HepG2 (cell line): ENCODE measurements at regions not wholly inside any gene's neighbourhood (a gene's known extent, or its start where the extent isn't known, plus 50 kb on each side); places are given as distances from the start of the nearest gene placed in this dataset.
A peak's percentile ranks its signal among the peaks of the same experiment; 100 is the strongest.

Source experiments
- ATAC-seq: fragments of 200-7000 bp; cut with Tn5 transposase; 3 replicates; pipeline ENCODE4 v1.9.1; 2020; ENCODE audit warnings: mild to moderate bottlenecking, moderate library complexity
- BruUV-seq: library from RNA; stranded (reverse); fragments of 400-500 nt; replicated peaks from 2 replicates; lab custom pipeline; 2021; lab: Mats Ljungman, UMichigan
- CTCF ChIA-PET: fragments of 300-600 bp; formaldehyde crosslinking; extraction: SDS; loops from one replicate; lab custom pipeline; 2021; ENCODE audit warnings: low total read pairs, inconsistent platforms, low intra/inter-chr PET ratio; lab: Yijun Ruan, JAX
- POLR2A ChIA-PET: fragments of 350-600 bp; sonication (Branson Sonifier 250); formaldehyde crosslinking; loops from one replicate; lab custom pipeline; 2020; ENCODE audit warnings: antibody characterized with exemption, inconsistent platforms; lab: Yijun Ruan, JAX
- DNase-seq: peaks from one replicate; pipeline ENCODE4 v3.0.0-alpha.2; 2015; ENCODE audit warnings: low spot score
- FAIRE-seq: peaks from 3 replicates; lab custom pipeline; 2011; peaks lifted over from hg19 to GRCh38; lab: Jason Lieb, UNC
- H2AFZ ChIP-seq: one replicate; pipeline ENCODE4 v1.6.1; 2011; ENCODE audit warnings: low read length, inconsistent platforms
- H3K27ac ChIP-seq: fragments of 300-600 bp; 3 replicates; pipeline ENCODE4 v1.8.0; 2011; ENCODE audit warnings: mixed run types, mild to moderate bottlenecking, mixed read lengths, low read length, inconsistent platforms; ENCODE audit not compliant: insufficient read depth; ENCODE audit errors: extremely low read length
- H3K27me3 ChIP-seq, 2 experiments: fragments of 200-600 bp in 1 of 2; 2 replicates in 1 of 2; 3 replicates in 1 of 2; pipeline versions ENCODE4 v1.6.0 to v1.8.0; 2011; ENCODE audit warnings: low read length in 2 of 2, mild to moderate bottlenecking in 2 of 2, moderate library complexity in 2 of 2, inconsistent platforms in 1 of 2; ENCODE audit not compliant: insufficient read depth in 2 of 2, control insufficient read depth in 1 of 2
- H3K36me3 ChIP-seq, 2 experiments: fragments of 200-600 bp in 1 of 2; replicated peaks in 1 of 2; 2 replicates in 1 of 2; 3 replicates in 1 of 2; pipeline versions ENCODE4 v1.5.1 to v1.8.0; 2011; ENCODE audit warnings: low read length in 2 of 2, inconsistent platforms in 1 of 2; ENCODE audit not compliant: insufficient read depth in 2 of 2, control insufficient read depth in 1 of 2
- H3K4me1 ChIP-seq: 2 replicates; pipeline ENCODE4 v1.5.1; 2012; ENCODE audit warnings: low read length, inconsistent platforms; ENCODE audit not compliant: insufficient read depth
- H3K4me2 ChIP-seq: 2 replicates; pipeline ENCODE4 v1.6.0; 2011; ENCODE audit warnings: low read depth, low read length, inconsistent platforms
- H3K4me3 ChIP-seq, 3 experiments: fragments of 200-600 bp in 1 of 3; sonication (generic), shearing (Covaris generic) in 1 of 3; replicated peaks in 1 of 3; 2 replicates each; pipeline ENCODE4 v1.5.1; 2011 to 2016; ENCODE audit warnings: low read length in 3 of 3, inconsistent platforms in 2 of 3, low read depth in 2 of 3, mild to moderate bottlenecking in 2 of 3, control low read depth in 1 of 3, mixed read lengths in 1 of 3; ENCODE audit not compliant: insufficient read depth in 1 of 3
- H3K79me2 ChIP-seq: one replicate; pipeline ENCODE4 v1.6.1; 2011; ENCODE audit warnings: low read length, inconsistent platforms; ENCODE audit not compliant: insufficient read depth
- H3K9ac ChIP-seq: 2 replicates; pipeline ENCODE4 v1.6.0; 2011; ENCODE audit warnings: mild to moderate bottlenecking, low read depth, low read length, inconsistent platforms; ENCODE audit not compliant: insufficient read depth
- H3K9me3 ChIP-seq: 2 replicates; pipeline ENCODE4 v1.5.1; 2012; ENCODE audit warnings: mild to moderate bottlenecking, low read length
- H4K20me1 ChIP-seq: 2 replicates; pipeline ENCODE4 v1.6.0; 2011; ENCODE audit warnings: inconsistent platforms, mild to moderate bottlenecking, low read length, moderate library complexity; ENCODE audit not compliant: insufficient read depth
- CREM ChIP-seq, 2 experiments: sonication (generic) in 1 of 2; formaldehyde crosslinking in 1 of 2; IDR thresholded peaks; 2 replicates each; pipeline versions ENCODE4 v1.4.0 to v1.6.1; 2016 to 2020; ENCODE audit warnings: antibody characterized with exemption in 1 of 2, mild to moderate bottlenecking in 1 of 2, missing genetic modification reagents in 1 of 2
- MAFF ChIP-seq: IDR thresholded peaks from 2 replicates; pipeline ENCODE4 v1.6.1; 2011; ENCODE audit warnings: low read depth, low read length, improper control_type of control experiment
- NFYC ChIP-seq: IDR thresholded peaks from 2 replicates; pipeline ENCODE4 v1.6.1; 2016; ENCODE audit warnings: missing genetic modification reagents, missing compliant biosample characterization
- NONO ChIP-seq, 2 experiments: fragments of 450-650 bp in 1 of 2; sonication (generic) in 1 of 2; formaldehyde crosslinking in 1 of 2; IDR thresholded peaks in 1 of 2; conservative IDR thresholded peaks in 1 of 2; 2 replicates each; pipeline versions ENCODE4 v1.6.1 to v1.8.0; 2017 to 2022; ENCODE audit warnings: mild to moderate bottlenecking in 1 of 2, missing genetic modification reagents in 1 of 2, moderate library complexity in 1 of 2
- SNRNP70 ChIP-seq: fragments of 200-400 bp; formaldehyde crosslinking; IDR thresholded peaks from 2 replicates; pipeline ENCODE4 v1.6.1; 2017; ENCODE audit warnings: mild to moderate bottlenecking, low read depth, low read length, moderate library complexity
- TBP ChIP-seq: sonication (generic); formaldehyde crosslinking; IDR thresholded peaks from 2 replicates; pipeline ENCODE4 v1.5.0; 2020; ENCODE audit warnings: missing genetic modification reagents
- ZFP37 ChIP-seq: sonication (generic); formaldehyde crosslinking; IDR thresholded peaks from 2 replicates; pipeline ENCODE4 v1.4.0; 2020; ENCODE audit warnings: missing genetic modification reagents, borderline replicate concordance
- ZNF225 ChIP-seq: sonication (generic); formaldehyde crosslinking; IDR thresholded peaks from 2 replicates; pipeline ENCODE4 v1.4.0; 2020; ENCODE audit warnings: mild to moderate bottlenecking, missing genetic modification reagents
- ZNF296 ChIP-seq: sonication (generic); formaldehyde crosslinking; conservative IDR thresholded peaks from 2 replicates; pipeline ENCODE4 v1.5.0; 2020; ENCODE audit warnings: mild to moderate bottlenecking, missing genetic modification reagents
- ZNF562 ChIP-seq: sonication (generic); formaldehyde crosslinking; IDR thresholded peaks from 2 replicates; pipeline ENCODE4 v1.8.0; 2022; ENCODE audit warnings: missing genetic modification reagents, borderline replicate concordance
- WGBS: methylation state at CpG from one replicate; pipeline ENCODE4 v1.1.6; 2017; ENCODE audit warnings: low lambda C conversion rate; 5-methylcytosine and 5-hydroxymethylcytosine counted together
- in situ Hi-C: cut with HindIII; loops from 2 replicates; pipeline ENCODE4 v1.10.0; 2017; ENCODE audit warnings: low pct_unique_long_range_greater_than_20kb; ENCODE audit not compliant: extremely low pct_ligation_motif_present
- intact Hi-C: fragments of 100-400 bp; cut with micrococcal nuclease; formaldehyde crosslinking; loops from one replicate; pipeline ENCODE4 v1.10.0; 2022; ENCODE audit not compliant: unreplicated experiment
- TF ChIP-seq, protein P1 (sequence below): sonication (generic); formaldehyde crosslinking; IDR thresholded peaks from 2 replicates; pipeline ENCODE4 v1.4.0; 2020; ENCODE audit warnings: missing genetic modification reagents
- TF ChIP-seq, protein P2 (sequence below): sonication (generic); formaldehyde crosslinking; IDR thresholded peaks from 2 replicates; pipeline ENCODE4 v1.8.0; 2022; ENCODE audit warnings: low read depth, missing genetic modification reagents
- TF ChIP-seq, protein P3 (sequence below): sonication (generic); formaldehyde crosslinking; IDR thresholded peaks from 2 replicates; pipeline ENCODE4 v1.5.0; 2020; ENCODE audit warnings: mild to moderate bottlenecking, missing genetic modification reagents, borderline replicate concordance

GRCh38 chr17:72244956-72245355 lies 124.1 kb downstream of the SOX9 start (continued):
- TF ChIP-seq NFYC (CRISPR knock-in tag) (no peak), ZNF296 (no peak)

DNA sequence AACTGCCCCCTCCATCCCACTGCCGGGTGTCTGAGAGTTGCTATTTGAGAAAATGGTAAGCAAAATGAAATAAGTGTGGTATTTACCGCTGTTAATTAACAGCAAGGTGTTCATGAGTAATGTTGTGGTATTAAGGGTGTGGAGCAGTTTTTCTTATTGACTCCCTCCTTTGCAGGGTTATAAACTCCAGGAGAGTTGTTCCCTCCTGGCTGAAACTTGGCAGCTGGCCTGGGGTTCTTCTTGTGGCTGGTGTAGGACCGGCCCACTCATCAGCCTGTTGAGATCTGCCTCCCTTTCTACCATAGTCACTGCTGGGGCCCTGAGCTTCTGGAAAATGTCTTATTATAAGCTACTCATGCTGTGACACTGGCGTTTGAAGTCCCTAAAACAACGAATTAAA lies 128.6 kb downstream of the SOX9 start:
- no peak for ATAC-seq
- FAIRE-seq: no peak
- no peaks in the 10 kb centered on the region for H4K20me1 ChIP-seq
- WGBS: 55% methylated on average over 5 of the region's 5 CpGs
- H3K27ac ChIP-seq: no peak overlapping the region
- in situ Hi-C loops: no loop called here
- H3K36me3 ChIP-seq: no peaks in the 10 kb centered on the region
- no peaks in the 10 kb centered on the region for H3K9me3 ChIP-seq
- H3K27me3 ChIP-seq: peaks cover 2 to 24% of the 10 kb centered on the region in 2 experiments; a peak in 2 of 5 replicates
- no peak overlapping the region for H3K4me2 ChIP-seq
- BruUV-seq: no TSS peak
- H3K79me2 ChIP-seq: no peaks in the 10 kb centered on the region
- no peak overlapping the region for H3K9ac ChIP-seq
- no peak for TF ChIP-seq SNRNP70
- no peak for TF ChIP-seq NONO (IDR thresholded peaks at IDR 0.05)
- TF ChIP-seq NONO (CRISPR knock-in tag; conservative IDR thresholded peaks at IDR 0.05): no peak
- TF ChIP-seq, protein P1, sequence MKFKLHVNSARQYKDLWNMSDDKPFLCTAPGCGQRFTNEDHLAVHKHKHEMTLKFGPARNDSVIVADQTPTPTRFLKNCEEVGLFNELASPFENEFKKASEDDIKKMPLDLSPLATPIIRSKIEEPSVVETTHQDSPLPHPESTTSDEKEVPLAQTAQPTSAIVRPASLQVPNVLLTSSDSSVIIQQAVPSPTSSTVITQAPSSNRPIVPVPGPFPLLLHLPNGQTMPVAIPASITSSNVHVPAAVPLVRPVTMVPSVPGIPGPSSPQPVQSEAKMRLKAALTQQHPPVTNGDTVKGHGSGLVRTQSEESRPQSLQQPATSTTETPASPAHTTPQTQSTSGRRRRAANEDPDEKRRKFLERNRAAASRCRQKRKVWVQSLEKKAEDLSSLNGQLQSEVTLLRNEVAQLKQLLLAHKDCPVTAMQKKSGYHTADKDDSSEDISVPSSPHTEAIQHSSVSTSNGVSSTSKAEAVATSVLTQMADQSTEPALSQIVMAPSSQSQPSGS (CRISPR knock-in tag): no peak
- TF ChIP-seq ZNF225: no peak
- TF ChIP-seq, all 625 proteins: peak for 0
- H3K4me3 ChIP-seq: no peak overlapping the region
- H2AFZ ChIP-seq: no peak overlapping the region
- ChIA-PET POLR2A (no interaction called here), CTCF (no interaction called here)
- no peaks in the 10 kb centered on the region for H3K4me1 ChIP-seq
- no peak for DNase-seq
- intact Hi-C loops: no loop called here

- ChIA-PET CTCF (no interaction called here), POLR2A (no interaction called here)
- ATAC-seq (no peak), DNase-seq (no peak), FAIRE-seq (no peak)
- Histone ChIP-seq H3K27ac (no peak overlapping the region), H3K9me3 (no peaks in the 10 kb centered on the region), H3K4me2 (no peak overlapping the region), H3K4me1 (no peaks in the 10 kb centered on the region), H3K4me3 (no peak overlapping the region), H4K20me1 (no peaks in the 10 kb centered on the region), H2AFZ (no peak overlapping the region), H3K79me2 (no peaks in the 10 kb centered on the region), H3K9ac (no peak overlapping the region), H3K27me3 (peaks cover 2 to 28% of the 10 kb centered on the region in 2 experiments; a peak in 2 of 5 replicates), H3K36me3 (no peaks in the 10 kb centered on the region)
- in situ Hi-C loops: no loop called here
- BruUV-seq: no TSS peak
- intact Hi-C loops: no loop called here
- 0% methylated on average over 1 of the region's 1 CpG for WGBS
- TF ChIP-seq TBP (CRISPR knock-in tag) (no peak), MAFF (peak; percentile 97), ZFP37 (no peak), ZNF562 (CRISPR knock-in tag) (no peak), CREM (IDR thresholded peaks at IDR 0.05) (no peak), CREM (CRISPR knock-in tag; IDR thresholded peaks at IDR 0.05) (no peak)
- TF ChIP-seq, protein P2, sequence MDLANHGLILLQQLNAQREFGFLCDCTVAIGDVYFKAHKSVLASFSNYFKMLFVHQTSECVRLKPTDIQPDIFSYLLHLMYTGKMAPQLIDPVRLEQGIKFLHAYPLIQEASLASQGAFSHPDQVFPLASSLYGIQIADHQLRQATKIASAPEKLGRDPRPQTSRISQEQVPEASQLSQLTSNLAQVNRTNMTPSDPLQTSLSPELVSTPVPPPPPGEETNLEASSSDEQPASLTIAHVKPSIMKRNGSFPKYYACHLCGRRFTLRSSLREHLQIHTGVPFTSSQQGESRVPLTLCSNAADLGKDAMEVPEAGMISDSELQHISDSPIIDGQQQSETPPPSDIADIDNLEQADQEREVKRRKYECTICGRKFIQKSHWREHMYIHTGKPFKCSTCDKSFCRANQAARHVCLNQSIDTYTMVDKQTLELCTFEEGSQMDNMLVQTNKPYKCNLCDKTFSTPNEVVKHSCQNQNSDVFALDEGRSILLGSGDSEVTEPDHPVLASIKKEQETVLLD (CRISPR knock-in tag): no peak
- TF ChIP-seq, protein P3, sequence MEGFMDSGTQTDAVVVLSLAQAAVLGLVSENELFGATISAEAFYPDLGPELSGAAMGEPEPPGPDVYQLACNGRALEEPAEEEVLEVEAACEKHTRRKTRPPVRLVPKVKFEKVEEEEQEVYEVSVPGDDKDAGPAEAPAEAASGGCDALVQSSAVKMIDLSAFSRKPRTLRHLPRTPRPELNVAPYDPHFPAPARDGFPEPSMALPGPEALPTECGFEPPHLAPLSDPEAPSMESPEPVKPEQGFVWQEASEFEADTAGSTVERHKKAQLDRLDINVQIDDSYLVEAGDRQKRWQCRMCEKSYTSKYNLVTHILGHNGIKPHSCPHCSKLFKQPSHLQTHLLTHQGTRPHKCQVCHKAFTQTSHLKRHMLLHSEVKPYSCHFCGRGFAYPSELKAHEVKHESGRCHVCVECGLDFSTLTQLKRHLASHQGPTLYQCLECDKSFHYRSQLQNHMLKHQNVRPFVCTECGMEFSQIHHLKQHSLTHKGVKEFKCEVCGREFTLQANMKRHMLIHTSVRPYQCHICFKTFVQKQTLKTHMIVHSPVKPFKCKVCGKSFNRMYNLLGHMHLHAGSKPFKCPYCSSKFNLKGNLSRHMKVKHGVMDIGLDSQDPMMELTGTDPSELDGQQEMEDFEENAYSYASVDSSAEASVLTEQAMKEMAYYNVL (CRISPR knock-in tag): no peak
Measured at GRCh38 chr17:72250206-72250605, 129.4 kb downstream of the SOX9 start.
